ENCODE measurements at regions not wholly inside any gene's neighbourhood (a gene's known extent, or its start where the extent isn't known, plus 50 kb on each side); places are given as distances from the start of the nearest gene placed in this dataset.

- Histone ChIP-seq H3K4me1 (no peaks in the 10 kb centered on the region), H3K27me3 (replicated peaks; ENCODE audit: control insufficient read depth, insufficient read depth, low read length) (no peaks in the 10 kb centered on the region), H3K4me3 (ENCODE audit: low read depth, low read length) (no peak overlapping the region), H3K36me3 (ENCODE audit: control insufficient read depth, insufficient read depth, low read length) (no peaks in the 10 kb centered on the region), H3K9me3 (no peaks in the 10 kb centered on the region)
- H3K36me3 Mint-ChIP-seq (ENCODE audit: insufficient read depth, unreplicated experiment): no peaks in the 10 kb centered on the region
- H3K27me3 Mint-ChIP-seq (ENCODE audit: insufficient read depth, unreplicated experiment): no peaks in the 10 kb centered on the region
- no peaks in the 10 kb centered on the region for H3K9me3 Mint-ChIP-seq (ENCODE audit: unreplicated experiment)
- CTCF ChIA-PET: no interaction called here
- BruUV-seq (replicated peaks): no TSS peak
- POLR2A ChIA-PET: no interaction called here
- intact Hi-C loops (cut with micrococcal nuclease; ENCODE audit: unreplicated experiment): no loop called here
- no peak for TF ChIP-seq CTCF (IDR thresholded peaks at IDR 0.05; ENCODE audit: insufficient read depth in 1 of 2, low read depth in 1 of 2, low read length in 1 of 2, severe bottlenecking in 1 of 2, unreplicated experiment in 1 of 2)
- no peaks in the 10 kb centered on the region for H3K4me1 Mint-ChIP-seq (ENCODE audit: low read depth, unreplicated experiment)
- no peak overlapping the region for H3K4me3 Mint-ChIP-seq (ENCODE audit: unreplicated experiment)
- H3K27ac Mint-ChIP-seq (ENCODE audit: unreplicated experiment): no peak overlapping the region
- no peak for DNase-seq
These were observed 229.3 kb downstream of the HS3ST3A1 start for GRCh38 chr17:13372432-13372831.

GRCh38 chr17:13367154-13367553 lies 234.6 kb downstream of the HS3ST3A1 start:
- no peaks in the 10 kb centered on the region for H3K9me3 Mint-ChIP-seq (ENCODE audit: unreplicated experiment)
- H3K4me3 Mint-ChIP-seq (ENCODE audit: unreplicated experiment): no peak overlapping the region
- no peaks in the 10 kb centered on the region for H3K36me3 Mint-ChIP-seq (ENCODE audit: insufficient read depth, unreplicated experiment)
- no peaks in the 10 kb centered on the region for H3K4me1 Mint-ChIP-seq (ENCODE audit: low read depth, unreplicated experiment)
- DNase-seq: no peak
- CTCF ChIA-PET: no interaction called here
- H3K27me3 Mint-ChIP-seq (ENCODE audit: insufficient read depth, unreplicated experiment): no peaks in the 10 kb centered on the region
- Histone ChIP-seq H3K4me1 (no peaks in the 10 kb centered on the region), H3K27me3 (replicated peaks; ENCODE audit: control insufficient read depth, insufficient read depth, low read length) (no peaks in the 10 kb centered on the region), H3K36me3 (ENCODE audit: control insufficient read depth, insufficient read depth, low read length) (no peaks in the 10 kb centered on the region), H3K9me3 (no peaks in the 10 kb centered on the region), H3K4me3 (ENCODE audit: low read depth, low read length) (no peak overlapping the region)
- intact Hi-C loops (cut with micrococcal nuclease; ENCODE audit: unreplicated experiment): no loop called here
- no peak for TF ChIP-seq CTCF (IDR thresholded peaks at IDR 0.05; ENCODE audit: insufficient read depth in 1 of 2, low read depth in 1 of 2, low read length in 1 of 2, severe bottlenecking in 1 of 2, unreplicated experiment in 1 of 2)
- BruUV-seq (replicated peaks): no TSS peak
- H3K27ac Mint-ChIP-seq (ENCODE audit: unreplicated experiment): no peak overlapping the region
- POLR2A ChIA-PET: no interaction called here

DNA sequence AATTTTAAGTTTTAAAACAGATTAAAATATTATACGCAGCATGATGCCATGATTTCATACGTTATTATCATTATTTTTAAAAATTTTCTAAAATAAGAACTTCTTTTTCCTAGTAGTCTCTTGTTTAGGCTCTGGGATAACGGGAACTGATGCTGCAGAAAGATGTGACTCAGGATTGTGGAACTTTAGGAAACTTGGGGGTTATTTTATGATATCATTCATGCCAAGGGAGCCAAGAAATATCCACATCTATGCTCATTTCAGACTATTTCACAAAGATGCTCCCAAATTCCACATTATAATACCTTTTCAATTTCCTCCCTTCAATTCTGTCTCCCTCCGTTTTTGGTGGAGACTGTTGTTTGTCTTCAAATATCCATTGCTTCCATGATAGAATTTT lies 236.4 kb downstream of the HS3ST3A1 start:
- Histone ChIP-seq H3K9me3 (no peaks in the 10 kb centered on the region), H3K36me3 (ENCODE audit: control insufficient read depth, insufficient read depth, low read length) (no peaks in the 10 kb centered on the region), H3K4me1 (no peaks in the 10 kb centered on the region), H3K4me3 (ENCODE audit: low read depth, low read length) (no peak overlapping the region), H3K27me3 (replicated peaks; ENCODE audit: control insufficient read depth, insufficient read depth, low read length) (no peaks in the 10 kb centered on the region)
- H3K36me3 Mint-ChIP-seq (ENCODE audit: insufficient read depth, unreplicated experiment): no peaks in the 10 kb centered on the region
- no peak for DNase-seq
- H3K4me1 Mint-ChIP-seq (ENCODE audit: low read depth, unreplicated experiment): no peaks in the 10 kb centered on the region
- no peak overlapping the region for H3K4me3 Mint-ChIP-seq (ENCODE audit: unreplicated experiment)
- no peak for TF ChIP-seq CTCF (IDR thresholded peaks at IDR 0.05; ENCODE audit: insufficient read depth in 1 of 2, low read depth in 1 of 2, low read length in 1 of 2, severe bottlenecking in 1 of 2, unreplicated experiment in 1 of 2)
- intact Hi-C loops (cut with micrococcal nuclease; ENCODE audit: unreplicated experiment): no loop called here
- H3K27ac Mint-ChIP-seq (ENCODE audit: unreplicated experiment): no peak overlapping the region
- ChIA-PET POLR2A (no interaction called here), CTCF (no interaction called here)
- H3K9me3 Mint-ChIP-seq (ENCODE audit: unreplicated experiment): no peaks in the 10 kb centered on the region
- BruUV-seq (replicated peaks): no TSS peak
- H3K27me3 Mint-ChIP-seq (ENCODE audit: insufficient read depth, unreplicated experiment): no peaks in the 10 kb centered on the region
